B cell (primary cell): ENCODE measurements at regions not wholly inside any gene's neighbourhood (a gene's known extent, or its start where the extent isn't known, plus 50 kb on each side); places are given as distances from the start of the nearest gene placed in this dataset.

Source experiments
- ATAC-seq: fragments of 200-7000 bp; cut with Tn5 transposase; one replicate; pipeline ENCODE4 v1.10.0; 2021; ENCODE audit warnings: low read depth, mild to moderate bottlenecking, moderate number of reproducible peaks, moderate library complexity
- CTCF ChIA-PET: fragments of 350-600 bp; sonication (Branson Sonifier 250); formaldehyde crosslinking; loops from one replicate; lab custom pipeline; 2021; ENCODE audit warnings: antibody characterized with exemption, inconsistent platforms; lab: Charles Lee
- POLR2A ChIA-PET: fragments of 350-600 bp; sonication (Branson Sonifier 250); formaldehyde crosslinking; loops from one replicate; lab custom pipeline; 2021; ENCODE audit warnings: antibody characterized with exemption; lab: Charles Lee
- DNase-seq: peaks from one replicate; pipeline ENCODE4 v3.0.0; 2013
- H2AFZ ChIP-seq: 2 replicates; pipeline ENCODE4 v1.6.1; 2012; ENCODE audit warnings: mild to moderate bottlenecking, low read depth, low read length; ENCODE audit not compliant: insufficient read depth, poor library complexity, severe bottlenecking
- H3K27ac ChIP-seq, 2 donors: 1 replicate in 1 of 2; 2 replicates in 1 of 2; pipeline ENCODE4 v1.5.1; 2012 to 2013; ENCODE audit warnings: low read length in 2 of 2, mild to moderate bottlenecking in 2 of 2, moderate library complexity in 1 of 2
- H3K27me3 ChIP-seq, 4 experiments: fragments of 200-600 bp in 1 of 4; sonication (generic) in 1 of 4; replicated peaks in 1 of 4; 1 replicate in 2 of 4; 2 replicates in 2 of 4; pipeline versions ENCODE4 v1.6.1 to v1.7.0; 2013 to 2016; ENCODE audit warnings: low read length in 3 of 4, mild to moderate bottlenecking in 2 of 4, mixed read lengths in 1 of 4, moderate library complexity in 1 of 4; ENCODE audit not compliant: insufficient read depth in 4 of 4, control insufficient read depth in 3 of 4; ENCODE audit errors: control extremely low read depth in 1 of 4
- H3K36me3 ChIP-seq, 2 experiments: replicated peaks in 1 of 2; 1 replicate in 1 of 2; 2 replicates in 1 of 2; pipeline versions ENCODE4 v1.6.1 to v1.7.1; 2013; ENCODE audit warnings: low read length in 1 of 2; ENCODE audit not compliant: insufficient read depth in 2 of 2, control insufficient read depth in 1 of 2; ENCODE audit errors: control extremely low read depth in 1 of 2, extremely low read depth in 1 of 2
- H3K4me1 ChIP-seq, 2 donors: fragments of 200-600 bp in 1 of 2; sonication (generic) in 1 of 2; 1 replicate in 1 of 2; 2 replicates in 1 of 2; pipeline versions ENCODE4 v1.5.1 to v1.6.1; 2013 to 2017; ENCODE audit warnings: low read length in 2 of 2; ENCODE audit not compliant: control insufficient read depth in 2 of 2, insufficient read depth in 2 of 2
- H3K4me2 ChIP-seq: replicated peaks from 2 replicates; pipeline ENCODE3; 2012; ENCODE audit warnings: mild to moderate bottlenecking, low read depth, low read length; ENCODE audit not compliant: poor library complexity, severe bottlenecking
- H3K4me3 ChIP-seq, 5 experiments: fragments of 200-600 bp in 1 of 5; sonication (generic) in 1 of 5; 1 replicate in 3 of 5; 2 replicates in 2 of 5; pipeline versions ENCODE4 v1.5.1 to v1.7.0; 2011 to 2016; ENCODE audit warnings: low read length in 4 of 5, mild to moderate bottlenecking in 4 of 5, low read depth in 2 of 5, control low read depth in 1 of 5, moderate library complexity in 1 of 5; ENCODE audit not compliant: insufficient read depth in 1 of 5; ENCODE audit errors: control extremely low read depth in 1 of 5, extremely low read depth in 1 of 5
- H3K79me2 ChIP-seq: fragments of 200-600 bp; sonication (generic); one replicate; pipeline ENCODE4 v1.6.0; 2016; ENCODE audit warnings: low read length; ENCODE audit not compliant: control insufficient read depth, insufficient read depth
- H3K9ac ChIP-seq: fragments of 200-600 bp; sonication (generic); 2 replicates; pipeline ENCODE4 v1.6.1; 2017; ENCODE audit warnings: mild to moderate bottlenecking, low read length, moderate library complexity
- H3K9me3 ChIP-seq, 3 donors: one replicate each; pipeline versions ENCODE4 v1.6.1 to v1.7.1; 2013; ENCODE audit warnings: low read length in 2 of 3; ENCODE audit not compliant: control insufficient read depth in 2 of 3, insufficient read depth in 1 of 3; ENCODE audit errors: control extremely low read depth in 1 of 3
- H4K20me1 ChIP-seq: 2 replicates; pipeline ENCODE4 v1.6.0; 2012; ENCODE audit warnings: mild to moderate bottlenecking, low read length; ENCODE audit not compliant: insufficient read depth, control insufficient read depth, poor library complexity, severe bottlenecking
- H3K27ac Mint-ChIP-seq: one replicate; pipeline ENCODE4 v1.8.0; 2021; ENCODE audit warnings: mixed read lengths
- H3K27me3 Mint-ChIP-seq: one replicate; pipeline ENCODE4 v1.8.0; 2021; ENCODE audit warnings: mixed read lengths
- H3K4me1 Mint-ChIP-seq: one replicate; pipeline ENCODE4 v1.8.0; 2021; ENCODE audit warnings: mixed read lengths
- H3K4me3 Mint-ChIP-seq: one replicate; pipeline ENCODE4 v1.8.0; 2021; ENCODE audit warnings: mixed read lengths
- H3K9me3 Mint-ChIP-seq: one replicate; pipeline ENCODE4 v1.8.0; 2022; ENCODE audit warnings: mixed read lengths; ENCODE audit not compliant: insufficient read depth
- EZH2 ChIP-seq: IDR thresholded peaks from 2 replicates; pipeline ENCODE4 v1.6.1; 2012; ENCODE audit warnings: borderline replicate concordance, low read depth, mild to moderate bottlenecking, moderate library complexity, low read length; ENCODE audit not compliant: insufficient read depth, poor library complexity, severe bottlenecking
- WGBS: methylation state at CpG from one replicate; pipeline ENCODE4 v1.1.5; 2013; ENCODE audit warnings: missing lambda C conversion rate; ENCODE audit not compliant: insufficient coverage; 5-methylcytosine and 5-hydroxymethylcytosine counted together
- intact Hi-C: fragments of 100-400 bp; cut with micrococcal nuclease; formaldehyde crosslinking; loops from one replicate; pipeline ENCODE4 v1.10.0; 2022
- TF ChIP-seq, protein P1 (sequence below): fragments of 200-600 bp; IDR thresholded peaks from one replicate; pipeline ENCODE4 v1.8.0; 2022; ENCODE audit warnings: antibody characterized with exemption, mild to moderate bottlenecking

DNA sequence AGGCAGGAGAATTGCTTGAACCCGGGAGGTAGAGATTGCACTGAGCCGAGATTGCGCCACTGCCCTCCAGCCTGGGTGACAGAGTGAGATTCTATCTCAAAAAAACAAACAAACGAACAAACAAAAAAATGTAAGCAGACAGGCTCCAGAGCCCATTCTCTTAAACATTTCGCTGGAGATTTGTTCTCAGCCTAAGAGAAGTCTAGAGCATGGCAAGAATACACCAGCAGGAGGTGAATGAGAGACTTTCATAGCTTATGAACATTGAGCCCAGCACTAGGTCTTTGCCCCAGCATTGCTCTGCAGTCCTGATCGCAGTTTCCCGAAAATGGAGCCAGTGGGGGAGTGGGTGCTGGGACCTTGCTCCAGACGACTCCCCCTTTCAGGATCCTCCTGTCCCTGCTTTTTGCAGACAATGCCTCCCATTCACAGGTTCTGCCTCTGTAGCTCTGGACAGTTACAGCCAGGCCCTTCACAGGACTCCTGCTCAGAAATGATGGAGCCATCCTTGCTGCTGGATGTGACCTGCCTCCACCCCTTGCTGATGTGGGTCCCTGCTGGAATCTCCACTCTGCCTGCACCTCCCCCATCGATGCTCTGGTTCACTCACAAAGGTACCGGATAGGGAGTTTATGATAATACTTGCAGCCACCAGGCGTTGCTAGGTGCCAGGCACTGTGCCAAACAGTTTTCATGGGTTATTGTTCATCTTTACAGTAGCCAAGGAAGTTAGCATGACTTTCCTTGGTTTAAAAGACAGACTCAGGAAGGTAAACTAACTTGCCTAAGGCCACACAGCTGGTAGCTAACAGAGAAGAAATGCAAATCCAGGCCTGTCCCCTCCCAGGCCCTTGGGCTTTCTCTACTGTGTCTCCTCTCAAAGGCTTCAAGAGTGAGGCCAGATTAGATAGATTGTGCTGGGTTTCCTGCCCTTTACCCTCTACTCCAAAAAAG, 329.7 kb upstream of the TLE3 start:
- Mint-ChIP-seq H3K4me3 (no peak overlapping the region), H3K4me1 (peaks cover 16% of the 10 kb centered on the region), H3K9me3 (peaks cover 2% of the 10 kb centered on the region), H3K27ac (no peak overlapping the region), H3K27me3 (peaks cover 3% of the 10 kb centered on the region)
- Histone ChIP-seq H3K36me3 (no peaks in the 10 kb centered on the region), H4K20me1 (no peaks in the 10 kb centered on the region), H2AFZ (no peak overlapping the region), H3K27me3 (peaks cover 0 to 4% (median 0%) of the 10 kb centered on the region in 4 experiments), H3K27ac (no peak overlapping the region), H3K9me3 (peaks cover 0 to 11% (median 10%) of the 10 kb centered on the region in 3 donors), H3K9ac (no peak overlapping the region), H3K4me3 (no peak overlapping the region), H3K4me1 (peaks cover 11 to 21% of the 10 kb centered on the region in 2 donors), H3K4me2 (no peak overlapping the region), H3K79me2 (no peaks in the 10 kb centered on the region)
- POLR2A ChIA-PET: no interaction called here
- CTCF ChIA-PET: no interaction called here
- WGBS: 95% methylated on average over 11 of the region's 11 CpGs
- TF ChIP-seq EZH2: no peak
- TF ChIP-seq, protein P1, sequence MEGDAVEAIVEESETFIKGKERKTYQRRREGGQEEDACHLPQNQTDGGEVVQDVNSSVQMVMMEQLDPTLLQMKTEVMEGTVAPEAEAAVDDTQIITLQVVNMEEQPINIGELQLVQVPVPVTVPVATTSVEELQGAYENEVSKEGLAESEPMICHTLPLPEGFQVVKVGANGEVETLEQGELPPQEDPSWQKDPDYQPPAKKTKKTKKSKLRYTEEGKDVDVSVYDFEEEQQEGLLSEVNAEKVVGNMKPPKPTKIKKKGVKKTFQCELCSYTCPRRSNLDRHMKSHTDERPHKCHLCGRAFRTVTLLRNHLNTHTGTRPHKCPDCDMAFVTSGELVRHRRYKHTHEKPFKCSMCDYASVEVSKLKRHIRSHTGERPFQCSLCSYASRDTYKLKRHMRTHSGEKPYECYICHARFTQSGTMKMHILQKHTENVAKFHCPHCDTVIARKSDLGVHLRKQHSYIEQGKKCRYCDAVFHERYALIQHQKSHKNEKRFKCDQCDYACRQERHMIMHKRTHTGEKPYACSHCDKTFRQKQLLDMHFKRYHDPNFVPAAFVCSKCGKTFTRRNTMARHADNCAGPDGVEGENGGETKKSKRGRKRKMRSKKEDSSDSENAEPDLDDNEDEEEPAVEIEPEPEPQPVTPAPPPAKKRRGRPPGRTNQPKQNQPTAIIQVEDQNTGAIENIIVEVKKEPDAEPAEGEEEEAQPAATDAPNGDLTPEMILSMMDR: no peak
- ATAC-seq: no peak
- DNase-seq: no peak
- intact Hi-C loops: no loop called here
